ENCODE measurements at regions not wholly inside any gene's neighbourhood (a gene's known extent, or its start where the extent isn't known, plus 50 kb on each side); places are given as distances from the start of the nearest gene placed in this dataset.
A peak's percentile ranks its signal among the peaks of the same experiment; 100 is the strongest.

DNA sequence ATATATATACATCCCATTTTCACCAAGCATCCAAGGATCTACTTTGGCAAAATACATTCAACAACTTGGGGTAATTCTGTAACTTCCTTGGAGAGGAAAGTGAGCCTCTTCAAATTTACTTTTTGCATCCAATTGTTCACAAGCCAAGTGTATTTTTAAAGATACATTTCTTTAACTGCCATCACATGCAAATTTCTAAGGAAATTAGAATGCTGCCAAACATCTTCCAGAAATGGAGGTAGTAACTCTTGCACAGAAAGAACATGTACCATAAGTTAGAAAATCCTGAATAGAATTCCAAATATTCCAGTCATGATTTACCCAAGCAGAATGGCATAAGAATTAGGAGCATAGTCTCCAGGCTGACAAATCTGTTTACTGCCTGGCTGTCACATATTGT, 220.5 kb upstream of the NWD2 start:
- H3K27me3 ChIP-seq (ENCODE audit: control insufficient read depth, insufficient read depth): no peaks in the 10 kb centered on the region
- H3K27ac ChIP-seq (ENCODE audit: low read length): no peak overlapping the region
- intact Hi-C loops (cut with DNase I): no loop called here
- H3K9me3 ChIP-seq (ENCODE audit: control insufficient read depth, low read length): no peaks in the 10 kb centered on the region
- DNase-seq (no peak), ATAC-seq (no peak)
- no peaks in the 10 kb centered on the region for H3K4me1 ChIP-seq (ENCODE audit: control insufficient read depth, insufficient read depth, low read length)
- no peak overlapping the region for H3K4me3 ChIP-seq (ENCODE audit: low read length)

DNA sequence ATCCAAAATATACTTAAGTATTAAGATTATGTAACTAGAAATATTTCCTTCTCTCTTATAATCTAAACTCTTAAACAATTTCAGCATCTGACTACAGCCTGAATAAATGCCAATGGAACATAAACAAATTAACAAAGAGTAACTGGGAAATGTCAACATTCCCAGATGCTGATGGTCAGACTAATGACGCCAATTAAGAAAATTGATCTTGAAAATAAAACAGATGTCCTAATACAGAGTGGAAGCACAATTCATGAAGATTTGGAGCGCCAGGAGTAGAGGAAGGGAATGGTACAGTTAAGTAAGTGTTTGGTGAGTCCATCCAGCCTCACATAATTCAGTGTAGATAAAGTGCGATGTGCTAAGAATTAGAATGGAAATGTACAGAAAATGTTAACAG, 203.7 kb upstream of the NWD2 start:
- ATAC-seq: no peak
- intact Hi-C loops (cut with DNase I): no loop called here

DNA sequence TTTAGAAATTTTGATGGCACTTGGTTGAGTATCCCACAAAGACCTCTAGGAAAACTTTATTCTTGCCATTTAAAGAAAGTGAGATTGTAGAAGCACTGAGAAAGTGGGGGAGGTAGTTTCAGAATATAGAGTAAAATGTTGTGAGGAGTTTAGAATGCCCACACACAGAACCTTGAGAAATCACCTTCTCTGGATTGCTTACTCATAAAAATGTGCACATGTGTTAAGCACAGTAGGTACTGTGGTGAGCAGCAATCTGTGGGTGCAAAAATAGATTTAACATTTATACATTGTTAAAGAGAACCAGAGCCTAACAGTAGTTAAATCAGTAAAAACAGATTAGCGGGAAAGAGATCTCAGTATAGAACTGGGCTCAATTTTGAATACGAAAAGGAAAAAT, 201.2 kb upstream of the NWD2 start:
- H3K27ac ChIP-seq (ENCODE audit: low read length): no peak overlapping the region
- no peaks in the 10 kb centered on the region for H3K9me3 ChIP-seq (ENCODE audit: control insufficient read depth, low read length)
- no peak for ATAC-seq
- WGBS: 89% methylated on average over 2 of the region's 2 CpGs
- H3K4me3 ChIP-seq (ENCODE audit: low read length): no peak overlapping the region
- no peaks in the 10 kb centered on the region for H3K4me1 ChIP-seq (ENCODE audit: control insufficient read depth, insufficient read depth, low read length)
- intact Hi-C loops (cut with DNase I): no loop called here
- DNase-seq: no peak
- no peaks in the 10 kb centered on the region for H3K27me3 ChIP-seq (ENCODE audit: control insufficient read depth, insufficient read depth)

More for the DNA sequence above, 203.7 kb upstream of the NWD2 start:
- no peak for DNase-seq
- Histone ChIP-seq H3K9me3 (ENCODE audit: control insufficient read depth, low read length) (no peaks in the 10 kb centered on the region), H3K4me3 (ENCODE audit: low read length) (no peak overlapping the region), H3K4me1 (ENCODE audit: control insufficient read depth, insufficient read depth, low read length) (no peaks in the 10 kb centered on the region), H3K27ac (ENCODE audit: low read length) (no peak overlapping the region), H3K27me3 (ENCODE audit: control insufficient read depth, insufficient read depth) (no peaks in the 10 kb centered on the region)
- WGBS: 57% methylated on average over 3 of the region's 3 CpGs

DNA sequence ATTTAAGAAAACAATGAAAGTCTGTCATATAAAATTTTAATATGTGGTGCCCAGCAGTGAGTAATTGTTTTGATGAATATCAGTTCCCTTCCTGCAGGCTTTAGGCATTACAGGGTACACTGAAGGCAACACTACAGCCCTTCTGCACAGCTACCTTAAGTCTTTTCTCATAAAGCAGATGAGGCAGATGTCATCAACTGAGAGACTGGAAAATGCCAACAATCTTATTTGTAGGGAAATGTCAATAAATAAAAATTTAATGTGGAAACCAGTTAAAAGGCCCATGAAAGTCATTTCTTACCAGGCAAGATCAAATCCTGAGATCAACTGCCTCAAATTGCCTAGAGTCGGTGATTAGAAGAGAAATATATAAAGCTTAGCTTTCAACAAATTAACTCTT, 193.4 kb upstream of the NWD2 start:
- Histone ChIP-seq H3K9me3 (ENCODE audit: control insufficient read depth, low read length) (no peaks in the 10 kb centered on the region), H3K4me3 (ENCODE audit: low read length) (no peak overlapping the region), H3K27ac (ENCODE audit: low read length) (no peak overlapping the region), H3K27me3 (ENCODE audit: control insufficient read depth, insufficient read depth) (no peaks in the 10 kb centered on the region), H3K4me1 (ENCODE audit: control insufficient read depth, insufficient read depth, low read length) (no peaks in the 10 kb centered on the region)
- 85% methylated on average over 1 of the region's 1 CpG for WGBS
- no peak for ATAC-seq
- no peak for DNase-seq
- intact Hi-C loops (cut with DNase I): no loop called here

DNA sequence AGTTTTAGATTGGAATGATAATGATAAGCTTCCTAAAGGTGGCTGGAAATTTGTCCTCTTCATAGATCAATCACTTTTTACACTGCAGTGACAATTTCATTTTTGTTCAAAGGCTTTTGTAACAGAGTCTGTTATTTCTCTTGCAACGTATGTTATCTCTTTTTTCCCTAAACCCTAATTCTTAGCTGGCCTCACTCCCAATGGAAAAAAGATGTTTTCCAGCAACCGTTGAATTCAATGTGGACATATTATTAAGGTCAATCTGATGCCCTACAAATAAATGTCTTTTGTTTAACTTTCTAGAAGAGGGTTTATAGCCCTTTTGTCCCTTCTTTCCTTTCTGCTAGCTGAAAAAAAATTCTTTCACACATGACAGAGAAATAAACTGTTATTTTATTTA, 192.7 kb upstream of the NWD2 start:
- intact Hi-C loops (cut with DNase I): no loop called here
- Histone ChIP-seq H3K4me3 (ENCODE audit: low read length) (no peak overlapping the region), H3K27ac (ENCODE audit: low read length) (no peak overlapping the region), H3K9me3 (ENCODE audit: control insufficient read depth, low read length) (no peaks in the 10 kb centered on the region), H3K4me1 (ENCODE audit: control insufficient read depth, insufficient read depth, low read length) (no peaks in the 10 kb centered on the region), H3K27me3 (ENCODE audit: control insufficient read depth, insufficient read depth) (no peaks in the 10 kb centered on the region)
- 11% methylated on average over 2 of the region's 2 CpGs for WGBS
- ATAC-seq (no peak), DNase-seq (no peak)

DNA sequence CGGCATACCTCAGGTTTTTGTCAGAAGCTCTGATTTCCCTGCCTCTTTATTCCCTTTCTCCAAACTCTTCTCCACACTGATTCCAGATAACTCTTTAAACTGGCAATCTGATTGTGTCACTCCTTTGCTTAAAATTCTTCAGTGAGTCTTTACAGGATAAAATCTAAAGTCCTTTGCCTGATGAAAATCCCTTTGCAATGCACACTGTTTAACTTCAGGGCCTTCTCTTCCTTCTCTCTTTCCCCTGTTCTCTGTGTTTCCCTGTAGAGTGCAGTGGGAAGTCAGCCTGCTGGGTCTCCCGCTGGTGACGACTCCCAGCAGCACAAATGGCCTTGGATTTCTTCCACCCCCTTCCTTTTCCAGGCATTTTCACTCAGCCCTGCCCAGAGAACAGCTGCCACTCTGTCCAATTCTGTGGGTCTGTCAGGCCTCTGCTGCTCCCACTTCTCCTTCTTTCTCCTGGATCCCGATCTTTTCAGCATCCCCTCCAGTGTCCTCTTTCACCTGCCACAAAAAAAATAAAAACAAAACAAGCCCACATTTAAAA, 189.9 kb upstream of the NWD2 start:
- ATAC-seq: peak in 1 of 2 donors; percentile 38
- intact Hi-C loops (cut with DNase I): no loop called here
- 43% methylated on average over 4 of the region's 4 CpGs for WGBS
- Histone ChIP-seq H3K27me3 (ENCODE audit: control insufficient read depth, insufficient read depth) (no peaks in the 10 kb centered on the region), H3K4me1 (ENCODE audit: control insufficient read depth, insufficient read depth, low read length) (no peaks in the 10 kb centered on the region), H3K9me3 (ENCODE audit: control insufficient read depth, low read length) (no peaks in the 10 kb centered on the region), H3K4me3 (ENCODE audit: low read length) (no peak overlapping the region), H3K27ac (ENCODE audit: low read length) (no peak overlapping the region)
- DNase-seq: peak in 1 of 3 donors; percentile 38

DNA sequence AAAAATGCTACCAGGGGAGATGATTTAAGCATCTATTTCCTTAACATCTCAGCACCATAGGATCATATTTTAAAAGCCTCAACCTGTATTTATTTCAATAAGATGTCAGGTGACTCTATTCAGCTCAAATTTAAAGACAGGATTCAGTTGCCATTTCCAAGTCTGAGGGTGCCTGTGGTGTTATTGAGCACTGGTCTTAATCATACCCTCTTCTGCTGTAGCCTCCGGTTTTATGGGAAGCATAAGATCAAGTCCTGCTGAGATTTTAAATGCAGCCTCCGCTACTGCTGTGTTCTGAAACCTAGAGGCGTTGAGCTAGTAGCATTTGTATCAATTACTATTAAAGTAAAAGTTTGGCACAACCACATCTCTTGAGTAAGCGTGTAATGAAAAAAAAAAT, 185.7 kb upstream of the NWD2 start:
- no peak for ATAC-seq
- intact Hi-C loops (cut with DNase I): no loop called here
- no peak overlapping the region for H3K27ac ChIP-seq (ENCODE audit: low read length)
- H3K4me3 ChIP-seq (ENCODE audit: low read length): no peak overlapping the region
- 84% methylated on average over 4 of the region's 4 CpGs for WGBS
- no peaks in the 10 kb centered on the region for H3K9me3 ChIP-seq (ENCODE audit: control insufficient read depth, low read length)
- DNase-seq: no peak
- no peaks in the 10 kb centered on the region for H3K4me1 ChIP-seq (ENCODE audit: control insufficient read depth, insufficient read depth, low read length)
- no peaks in the 10 kb centered on the region for H3K27me3 ChIP-seq (ENCODE audit: control insufficient read depth, insufficient read depth)

DNA sequence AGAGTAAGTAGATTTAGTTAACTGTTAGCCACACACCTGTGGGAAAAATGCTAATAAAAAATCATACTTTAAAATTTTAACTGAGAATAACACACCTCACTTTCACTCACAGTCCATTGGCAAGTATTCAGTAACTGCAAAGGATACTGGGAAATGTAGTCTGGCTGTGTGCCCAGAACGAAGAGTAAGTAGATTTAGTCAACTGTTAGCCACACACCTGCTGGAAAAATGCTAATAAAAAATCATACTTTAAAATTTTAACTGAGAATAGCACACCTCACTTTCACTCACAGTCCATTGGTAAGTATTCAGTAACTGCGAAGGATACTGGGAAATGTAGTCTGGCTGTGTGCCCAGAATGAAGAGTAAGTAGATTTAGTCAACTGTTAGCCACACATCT, 178.4 kb upstream of the NWD2 start:
- Histone ChIP-seq H3K27me3 (ENCODE audit: control insufficient read depth, insufficient read depth) (no peaks in the 10 kb centered on the region), H3K27ac (ENCODE audit: low read length) (no peak overlapping the region), H3K4me1 (ENCODE audit: control insufficient read depth, insufficient read depth, low read length) (no peaks in the 10 kb centered on the region), H3K9me3 (ENCODE audit: control insufficient read depth, low read length) (peaks cover 1% of the 10 kb centered on the region), H3K4me3 (ENCODE audit: low read length) (no peak overlapping the region)
- intact Hi-C loops (cut with DNase I): no loop called here
- ATAC-seq (no peak), DNase-seq (no peak)
- 47% methylated on average over 2 of the region's 2 CpGs for WGBS

DNA sequence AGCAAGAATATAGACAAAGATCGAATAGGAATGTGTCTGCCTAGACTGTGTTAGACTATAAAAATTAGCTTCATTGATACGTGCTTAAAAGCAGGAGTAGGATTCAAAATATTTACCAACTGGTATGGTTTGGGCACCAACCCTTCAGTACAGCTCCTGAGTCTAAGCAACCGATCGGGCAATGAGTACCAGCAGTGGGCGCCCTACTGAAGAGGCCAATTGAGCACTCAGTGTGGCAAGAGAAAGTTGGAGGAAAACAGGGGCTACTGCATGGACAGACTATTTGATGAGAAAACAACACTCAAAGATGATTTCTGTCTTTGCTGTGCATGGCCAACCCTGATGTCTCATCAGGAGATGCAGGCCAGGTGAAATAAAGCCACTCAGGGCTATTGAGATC, 176.0 kb upstream of the NWD2 start:
- DNase-seq: peak in 1 of 3 donors; percentile 16
- no peak for ATAC-seq
- intact Hi-C loops (cut with DNase I): no loop called here
- no peak overlapping the region for H3K4me3 ChIP-seq (ENCODE audit: low read length)
- H3K9me3 ChIP-seq (ENCODE audit: control insufficient read depth, low read length): peaks cover 1% of the 10 kb centered on the region
- H3K4me1 ChIP-seq (ENCODE audit: control insufficient read depth, insufficient read depth, low read length): no peaks in the 10 kb centered on the region
- WGBS: 52% methylated on average over 5 of the region's 5 CpGs
- H3K27ac ChIP-seq (ENCODE audit: low read length): no peak overlapping the region
- no peaks in the 10 kb centered on the region for H3K27me3 ChIP-seq (ENCODE audit: control insufficient read depth, insufficient read depth)

DNA sequence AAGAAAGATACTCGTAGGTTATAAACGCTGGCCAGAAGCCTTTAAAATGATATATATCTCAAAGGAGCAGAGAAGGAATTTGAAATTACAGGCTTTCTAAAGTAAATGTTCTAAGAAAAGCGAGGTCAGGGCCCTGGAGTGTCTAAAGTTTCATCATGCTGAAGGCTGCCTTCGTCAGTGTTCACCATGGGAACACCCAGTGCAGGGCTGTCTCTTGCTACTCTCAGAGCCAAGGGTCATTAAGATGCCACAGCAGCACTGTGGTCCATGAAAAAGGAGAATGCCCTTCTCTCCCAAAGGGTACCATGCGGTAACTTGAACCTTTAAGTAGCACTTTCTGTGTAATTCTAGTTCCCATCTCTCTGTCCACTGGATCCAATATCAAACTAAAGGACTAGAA, 174.5 kb upstream of the NWD2 start:
- WGBS: 64% methylated on average over 5 of the region's 5 CpGs
- ATAC-seq: no peak
- intact Hi-C loops (cut with DNase I): no loop called here

DNA sequence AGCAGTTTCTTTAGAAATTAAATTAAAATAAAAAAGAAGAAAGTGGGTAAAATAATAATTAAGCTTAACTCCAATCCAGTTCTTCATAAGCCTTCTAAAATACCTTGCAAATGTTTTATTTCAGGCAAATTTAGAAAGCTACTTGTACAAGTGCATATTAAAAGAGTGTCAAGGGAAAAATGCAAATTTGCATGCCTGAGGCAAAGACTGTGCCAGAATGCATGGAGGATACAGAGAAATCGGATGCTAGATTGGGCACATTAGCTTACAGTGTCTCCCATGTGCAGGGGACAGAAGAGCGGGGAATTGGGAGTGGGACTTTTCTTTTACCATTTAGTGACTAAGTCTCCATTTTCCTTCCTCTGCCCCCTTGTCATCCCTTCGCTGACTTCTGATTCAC, 173.0 kb upstream of the NWD2 start:
- intact Hi-C loops (cut with DNase I): no loop called here
- Histone ChIP-seq H3K27ac (ENCODE audit: low read length) (no peak overlapping the region), H3K27me3 (ENCODE audit: control insufficient read depth, insufficient read depth) (no peaks in the 10 kb centered on the region), H3K4me1 (ENCODE audit: control insufficient read depth, insufficient read depth, low read length) (no peaks in the 10 kb centered on the region), H3K9me3 (ENCODE audit: control insufficient read depth, low read length) (peaks cover 1% of the 10 kb centered on the region), H3K4me3 (ENCODE audit: low read length) (no peak overlapping the region)
- WGBS: 88% methylated on average over 3 of the region's 3 CpGs
- no peak for DNase-seq
- no peak for ATAC-seq

More for the DNA sequence above, 174.5 kb upstream of the NWD2 start:
- H3K27ac ChIP-seq (ENCODE audit: low read length): no peak overlapping the region
- peaks cover 1% of the 10 kb centered on the region for H3K9me3 ChIP-seq (ENCODE audit: control insufficient read depth, low read length)
- no peak for DNase-seq
- no peaks in the 10 kb centered on the region for H3K27me3 ChIP-seq (ENCODE audit: control insufficient read depth, insufficient read depth)
- no peaks in the 10 kb centered on the region for H3K4me1 ChIP-seq (ENCODE audit: control insufficient read depth, insufficient read depth, low read length)
- no peak overlapping the region for H3K4me3 ChIP-seq (ENCODE audit: low read length)

DNA sequence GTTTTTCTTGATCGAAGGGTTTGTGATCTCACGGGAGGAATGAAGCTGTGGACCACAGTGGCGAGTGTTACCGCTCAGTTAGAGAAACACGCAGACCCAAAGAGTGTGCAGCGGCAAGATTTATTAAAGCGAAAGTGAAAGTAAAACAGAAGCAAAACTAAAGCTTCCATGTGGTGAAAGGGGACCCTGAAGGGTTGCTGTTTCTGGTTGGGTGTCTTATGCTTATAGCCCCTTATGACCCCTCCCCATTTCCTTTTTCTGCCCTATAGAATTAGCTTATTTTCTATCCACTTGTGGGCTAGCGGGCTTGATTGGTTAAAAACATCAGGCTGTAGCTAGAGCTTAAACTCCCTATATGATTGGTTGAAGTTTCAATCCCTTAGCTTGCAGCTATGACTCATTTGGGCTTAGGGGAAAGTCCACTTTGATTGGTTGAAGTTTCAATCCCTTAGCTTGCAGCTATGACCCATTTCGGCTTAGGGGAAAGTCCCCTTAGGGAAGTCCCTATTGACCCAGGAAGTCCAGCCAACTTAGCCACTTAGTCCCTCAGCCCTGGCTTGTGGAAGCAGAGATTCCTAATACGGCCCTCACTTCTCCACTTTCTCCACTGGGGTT, 171.2 kb upstream of the NWD2 start:
- H3K27ac ChIP-seq (ENCODE audit: low read length): no peak overlapping the region
- no peaks in the 10 kb centered on the region for H3K4me1 ChIP-seq (ENCODE audit: control insufficient read depth, insufficient read depth, low read length)
- DNase-seq (no peak), ATAC-seq (no peak)
- 94% methylated on average over 10 of the region's 10 CpGs for WGBS
- intact Hi-C loops (cut with DNase I): no loop called here
- peaks cover 1% of the 10 kb centered on the region for H3K9me3 ChIP-seq (ENCODE audit: control insufficient read depth, low read length)
- H3K4me3 ChIP-seq (ENCODE audit: low read length): no peak overlapping the region
- no peaks in the 10 kb centered on the region for H3K27me3 ChIP-seq (ENCODE audit: control insufficient read depth, insufficient read depth)
